Liver (tissue), 3 donors: ENCODE measurements at regions not wholly inside any gene's neighbourhood (a gene's known extent, or its start where the extent isn't known, plus 50 kb on each side); places are given as distances from the start of the nearest gene placed in this dataset.

Experiments
- EGR1 ChIP-seq, 2 donors: IDR thresholded peaks; 2 replicates each; pipeline ENCODE4 v1.6.1; 2016 to 2018; ENCODE audit warnings: antibody characterized with exemption in 2 of 2, low read depth in 2 of 2
- HNF4G ChIP-seq: IDR thresholded peaks from 2 replicates; pipeline ENCODE4 v1.6.1; 2016; ENCODE audit warnings: antibody characterized with exemption
- JUND ChIP-seq, 2 donors: IDR thresholded peaks; 2 replicates each; pipeline ENCODE4 v1.6.1; 2016; ENCODE audit warnings: antibody characterized with exemption in 2 of 2
- MAX ChIP-seq: IDR thresholded peaks from 2 replicates; pipeline ENCODE4 v1.6.1; 2016; ENCODE audit warnings: antibody characterized with exemption
- RAD21 ChIP-seq, 2 donors: IDR thresholded peaks; 2 replicates each; pipeline ENCODE4 v1.6.1; 2016; ENCODE audit warnings: antibody characterized with exemption in 2 of 2, mild to moderate bottlenecking in 2 of 2
- REST ChIP-seq: IDR thresholded peaks from 2 replicates; pipeline ENCODE4 v1.6.1; 2016; ENCODE audit warnings: antibody characterized with exemption, mild to moderate bottlenecking
- RXRA ChIP-seq, 2 donors: IDR thresholded peaks; 2 replicates each; pipeline ENCODE4 v1.6.1; 2017 to 2018; ENCODE audit warnings: antibody characterized with exemption in 2 of 2, mild to moderate bottlenecking in 1 of 2
- SP1 ChIP-seq: IDR thresholded peaks from 2 replicates; pipeline ENCODE4 v1.6.1; 2018; ENCODE audit warnings: antibody characterized with exemption, mild to moderate bottlenecking
- TAF1 ChIP-seq: conservative IDR thresholded peaks from 2 replicates; pipeline ENCODE4 v1.6.1; 2016; ENCODE audit warnings: antibody characterized with exemption, mild to moderate bottlenecking
- YY1 ChIP-seq: IDR thresholded peaks from 2 replicates; pipeline ENCODE4 v1.6.1; 2016; ENCODE audit warnings: antibody characterized with exemption, mild to moderate bottlenecking
- TF ChIP-seq, protein P1 (sequence below): fragments of 150-350 bp; IDR thresholded peaks from 2 replicates; pipeline ENCODE4 v1.5.1; 2017; ENCODE audit warnings: improper control_type of control experiment, low read depth, low read length; ENCODE audit not compliant: missing input control
- TF ChIP-seq, protein P2 (sequence below): IDR thresholded peaks from 2 replicates; pipeline ENCODE4 v1.6.1; 2016; ENCODE audit warnings: antibody characterized with exemption
- TF ChIP-seq, protein P3 (sequence below): IDR thresholded peaks from 2 replicates; pipeline ENCODE4 v1.6.1; 2016; ENCODE audit warnings: antibody characterized with exemption
- donor health status: healthy.
- donor health status: healthy.

DNA sequence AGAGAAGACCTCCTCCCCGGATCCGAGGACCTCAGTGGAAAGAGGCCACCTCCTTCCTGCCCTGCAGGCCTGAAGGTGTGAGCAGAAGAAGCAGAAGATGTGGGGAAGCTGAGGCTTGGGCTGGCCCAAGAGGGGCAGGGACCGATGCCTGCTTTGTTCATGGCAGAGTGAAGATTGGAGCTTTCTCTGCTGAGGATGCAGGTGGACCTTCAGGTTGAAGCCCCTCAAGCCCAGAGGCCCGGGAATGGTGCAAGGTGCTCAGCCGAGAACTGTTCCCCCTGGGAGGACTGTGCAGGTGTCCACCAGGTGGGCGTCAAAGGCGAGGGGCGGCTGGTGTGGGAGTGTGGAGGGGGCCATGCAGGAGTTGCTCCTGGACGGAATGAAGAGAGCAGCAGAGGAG lies 277.9 kb upstream of the IRX2 start:
- no peak for TF ChIP-seq HNF4G
- no peak for TF ChIP-seq TAF1
- TF ChIP-seq EGR1 (IDR thresholded peaks at IDR 0.05; ENCODE audit: low read depth in 2 of 2): no peak
- TF ChIP-seq, protein P1, sequence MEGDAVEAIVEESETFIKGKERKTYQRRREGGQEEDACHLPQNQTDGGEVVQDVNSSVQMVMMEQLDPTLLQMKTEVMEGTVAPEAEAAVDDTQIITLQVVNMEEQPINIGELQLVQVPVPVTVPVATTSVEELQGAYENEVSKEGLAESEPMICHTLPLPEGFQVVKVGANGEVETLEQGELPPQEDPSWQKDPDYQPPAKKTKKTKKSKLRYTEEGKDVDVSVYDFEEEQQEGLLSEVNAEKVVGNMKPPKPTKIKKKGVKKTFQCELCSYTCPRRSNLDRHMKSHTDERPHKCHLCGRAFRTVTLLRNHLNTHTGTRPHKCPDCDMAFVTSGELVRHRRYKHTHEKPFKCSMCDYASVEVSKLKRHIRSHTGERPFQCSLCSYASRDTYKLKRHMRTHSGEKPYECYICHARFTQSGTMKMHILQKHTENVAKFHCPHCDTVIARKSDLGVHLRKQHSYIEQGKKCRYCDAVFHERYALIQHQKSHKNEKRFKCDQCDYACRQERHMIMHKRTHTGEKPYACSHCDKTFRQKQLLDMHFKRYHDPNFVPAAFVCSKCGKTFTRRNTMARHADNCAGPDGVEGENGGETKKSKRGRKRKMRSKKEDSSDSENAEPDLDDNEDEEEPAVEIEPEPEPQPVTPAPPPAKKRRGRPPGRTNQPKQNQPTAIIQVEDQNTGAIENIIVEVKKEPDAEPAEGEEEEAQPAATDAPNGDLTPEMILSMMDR: no peak
- no peak for TF ChIP-seq REST
- TF ChIP-seq RAD21 (IDR thresholded peaks at IDR 0.05): no peak
- no peak for TF ChIP-seq MAX
- TF ChIP-seq, protein P2, sequence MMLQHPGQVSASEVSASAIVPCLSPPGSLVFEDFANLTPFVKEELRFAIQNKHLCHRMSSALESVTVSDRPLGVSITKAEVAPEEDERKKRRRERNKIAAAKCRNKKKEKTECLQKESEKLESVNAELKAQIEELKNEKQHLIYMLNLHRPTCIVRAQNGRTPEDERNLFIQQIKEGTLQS: no peak
- no peak for TF ChIP-seq JUND (IDR thresholded peaks at IDR 0.05)
- TF ChIP-seq SP1: no peak
- no peak for TF ChIP-seq RXRA (IDR thresholded peaks at IDR 0.05)
- TF ChIP-seq, protein P3, sequence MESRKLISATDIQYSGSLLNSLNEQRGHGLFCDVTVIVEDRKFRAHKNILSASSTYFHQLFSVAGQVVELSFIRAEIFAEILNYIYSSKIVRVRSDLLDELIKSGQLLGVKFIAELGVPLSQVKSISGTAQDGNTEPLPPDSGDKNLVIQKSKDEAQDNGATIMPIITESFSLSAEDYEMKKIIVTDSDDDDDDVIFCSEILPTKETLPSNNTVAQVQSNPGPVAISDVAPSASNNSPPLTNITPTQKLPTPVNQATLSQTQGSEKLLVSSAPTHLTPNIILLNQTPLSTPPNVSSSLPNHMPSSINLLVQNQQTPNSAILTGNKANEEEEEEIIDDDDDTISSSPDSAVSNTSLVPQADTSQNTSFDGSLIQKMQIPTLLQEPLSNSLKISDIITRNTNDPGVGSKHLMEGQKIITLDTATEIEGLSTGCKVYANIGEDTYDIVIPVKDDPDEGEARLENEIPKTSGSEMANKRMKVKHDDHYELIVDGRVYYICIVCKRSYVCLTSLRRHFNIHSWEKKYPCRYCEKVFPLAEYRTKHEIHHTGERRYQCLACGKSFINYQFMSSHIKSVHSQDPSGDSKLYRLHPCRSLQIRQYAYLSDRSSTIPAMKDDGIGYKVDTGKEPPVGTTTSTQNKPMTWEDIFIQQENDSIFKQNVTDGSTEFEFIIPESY: no peak
- TF ChIP-seq YY1: no peak
